Testis (tissue), 2 donors: ENCODE measurements at regions not wholly inside any gene's neighbourhood (a gene's known extent, or its start where the extent isn't known, plus 50 kb on each side); places are given as distances from the start of the nearest gene placed in this dataset.

Experiments used
- DNase-seq: peaks from one replicate; pipeline ENCODE4 v3.0.0-alpha.2; 2019
- H3K27ac ChIP-seq, 2 donors: fragments of 200-600 bp; sonication (generic); one replicate each; pipeline ENCODE4 v1.5.1; 2019
- H3K27me3 ChIP-seq: fragments of 200-600 bp; sonication (generic); one replicate; pipeline ENCODE4 v1.5.1; 2019
- H3K36me3 ChIP-seq: fragments of 200-600 bp; sonication (generic); one replicate; pipeline ENCODE4 v1.5.1; 2017; ENCODE audit warnings: low read depth; ENCODE audit errors: missing control alignments
- H3K4me1 ChIP-seq: fragments of 200-600 bp; sonication (generic); one replicate; pipeline ENCODE4 v1.5.1; 2019
- H3K4me3 ChIP-seq, 2 donors: fragments of 200-600 bp; sonication (generic); one replicate each; pipeline ENCODE4 v1.5.1; 2017 to 2019
- H3K9me3 ChIP-seq: fragments of 200-600 bp; sonication (generic); one replicate; pipeline ENCODE4 v1.5.1; 2017
- POLR2A ChIP-seq: fragments of 450-650 bp; IDR thresholded peaks from one replicate; pipeline ENCODE4 v1.6.1; 2017; ENCODE audit warnings: antibody characterized with exemption, mild to moderate bottlenecking, moderate library complexity
- WGBS, 2 donors: methylation state at CpG; one replicate each; pipeline ENCODE4 v1.1.5; 2018; 5-methylcytosine and 5-hydroxymethylcytosine counted together
- intact Hi-C: fragments of 100-400 bp; cut with DNase I; formaldehyde crosslinking; loops from one replicate; pipeline ENCODE4 v1.15.1; 2023; ENCODE audit warnings: low total_unique reads
- TF ChIP-seq, protein P1 (sequence below), 3 experiments: fragments of 450-650 bp in 2 of 3; fragments of 200-600 bp in 1 of 3; sonication (generic) in 1 of 3; IDR thresholded peaks; one replicate each; pipeline ENCODE4 v1.5.1; 2016 to 2019; ENCODE audit warnings: antibody characterized with exemption in 3 of 3, mild to moderate bottlenecking in 2 of 3, moderate library complexity in 1 of 3

DNA sequence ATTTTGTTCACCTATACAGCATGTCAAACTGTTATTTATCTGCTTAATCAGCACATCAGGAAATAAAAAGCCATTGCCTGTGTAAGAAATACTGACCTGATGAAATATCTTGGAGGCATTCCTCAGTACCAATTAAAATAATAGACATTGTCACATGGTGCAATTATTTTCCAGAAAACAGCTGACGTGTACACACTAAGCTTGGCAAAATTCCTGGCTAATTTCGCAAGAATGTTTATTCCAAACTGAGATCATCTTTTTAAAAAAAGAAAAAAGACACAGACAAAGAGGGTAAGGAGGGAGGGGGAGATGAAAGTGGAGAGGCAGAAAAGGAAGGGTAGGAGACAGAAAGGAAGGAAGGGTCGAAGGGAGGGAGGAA lies 61.9 kb upstream of the NFKB1 start:
- intact Hi-C loops, result no loop called here
- WGBS, 2 donors, result 40 to 42% methylated on average over 3 of the region's 3 CpGs
- no peak for TF ChIP-seq POLR2A
- TF ChIP-seq, protein P1, sequence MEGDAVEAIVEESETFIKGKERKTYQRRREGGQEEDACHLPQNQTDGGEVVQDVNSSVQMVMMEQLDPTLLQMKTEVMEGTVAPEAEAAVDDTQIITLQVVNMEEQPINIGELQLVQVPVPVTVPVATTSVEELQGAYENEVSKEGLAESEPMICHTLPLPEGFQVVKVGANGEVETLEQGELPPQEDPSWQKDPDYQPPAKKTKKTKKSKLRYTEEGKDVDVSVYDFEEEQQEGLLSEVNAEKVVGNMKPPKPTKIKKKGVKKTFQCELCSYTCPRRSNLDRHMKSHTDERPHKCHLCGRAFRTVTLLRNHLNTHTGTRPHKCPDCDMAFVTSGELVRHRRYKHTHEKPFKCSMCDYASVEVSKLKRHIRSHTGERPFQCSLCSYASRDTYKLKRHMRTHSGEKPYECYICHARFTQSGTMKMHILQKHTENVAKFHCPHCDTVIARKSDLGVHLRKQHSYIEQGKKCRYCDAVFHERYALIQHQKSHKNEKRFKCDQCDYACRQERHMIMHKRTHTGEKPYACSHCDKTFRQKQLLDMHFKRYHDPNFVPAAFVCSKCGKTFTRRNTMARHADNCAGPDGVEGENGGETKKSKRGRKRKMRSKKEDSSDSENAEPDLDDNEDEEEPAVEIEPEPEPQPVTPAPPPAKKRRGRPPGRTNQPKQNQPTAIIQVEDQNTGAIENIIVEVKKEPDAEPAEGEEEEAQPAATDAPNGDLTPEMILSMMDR (IDR thresholded peaks at IDR 0.05), result no peak
- DNase-seq, result no peak
- no peaks in the 10 kb centered on the region for H3K36me3 ChIP-seq
- no peaks in the 10 kb centered on the region for H3K9me3 ChIP-seq
- no peaks in the 10 kb centered on the region for H3K27me3 ChIP-seq
- no peak overlapping the region for H3K4me3 ChIP-seq
- H3K27ac ChIP-seq, result peak overlapping the region in 1 of 2 donors; percentile 31
- H3K4me1 ChIP-seq, result peaks cover 8% of the 10 kb centered on the region

DNA sequence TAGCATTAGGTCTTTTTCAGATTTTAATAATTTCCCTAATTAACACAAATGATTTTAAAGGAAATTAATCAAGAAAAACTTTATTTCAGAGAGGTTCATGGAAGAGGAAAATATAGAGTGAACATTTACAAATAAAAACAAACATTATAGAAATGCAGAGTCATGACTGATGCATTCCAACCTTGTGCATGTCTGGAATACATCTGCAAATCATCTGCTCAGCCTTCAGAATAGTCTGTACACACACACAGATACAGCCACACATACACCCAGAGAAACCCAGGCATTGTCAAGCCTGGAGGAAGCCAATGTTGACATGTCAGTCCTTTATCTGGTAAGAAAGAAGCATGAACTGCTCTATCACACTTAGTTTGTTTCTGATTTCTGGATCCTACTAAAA lies 61.3 kb upstream of the NFKB1 start:
- DNase-seq, result no peak
- Histone ChIP-seq H3K36me3 (no peaks in the 10 kb centered on the region), H3K4me1 (peaks cover 8% of the 10 kb centered on the region), H3K9me3 (no peaks in the 10 kb centered on the region), H3K4me3 (no peak overlapping the region), H3K27me3 (no peaks in the 10 kb centered on the region), H3K27ac (peak overlapping the region in 1 of 2 donors; percentile 31)
- TF ChIP-seq, protein P1 (IDR thresholded peaks at IDR 0.05), result no peak
- TF ChIP-seq POLR2A, result no peak
- intact Hi-C loops, result no loop called here

DNA sequence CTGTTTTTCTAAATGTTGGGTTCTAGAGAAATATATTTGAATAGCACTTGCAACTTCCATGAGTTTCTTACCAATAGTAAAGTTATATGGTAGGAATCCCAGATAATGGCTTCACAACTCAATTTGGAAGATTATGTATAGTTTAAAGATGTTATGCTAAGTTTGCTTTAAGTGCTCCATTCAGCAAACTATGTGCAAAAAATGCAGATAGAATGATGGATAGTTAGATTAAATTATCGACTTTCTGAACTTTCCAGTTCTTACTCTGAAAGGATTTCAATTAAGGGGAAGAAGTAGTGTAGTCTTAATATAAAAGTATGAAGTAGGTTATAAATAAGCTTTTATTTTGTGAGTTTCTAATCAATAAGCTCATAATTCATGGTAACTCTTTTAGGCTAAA lies 60.7 kb upstream of the NFKB1 start:
- Histone ChIP-seq H3K27ac (no peak overlapping the region), H3K27me3 (no peaks in the 10 kb centered on the region), H3K4me3 (no peak overlapping the region), H3K36me3 (no peaks in the 10 kb centered on the region), H3K4me1 (peaks cover 8% of the 10 kb centered on the region), H3K9me3 (no peaks in the 10 kb centered on the region)
- 83 to 93% methylated on average over 1 of the region's 1 CpG for WGBS, 2 donors
- TF ChIP-seq, protein P1 (IDR thresholded peaks at IDR 0.05), result no peak
- TF ChIP-seq POLR2A, result no peak
- no peak for DNase-seq
- intact Hi-C loops, result no loop called here

DNA sequence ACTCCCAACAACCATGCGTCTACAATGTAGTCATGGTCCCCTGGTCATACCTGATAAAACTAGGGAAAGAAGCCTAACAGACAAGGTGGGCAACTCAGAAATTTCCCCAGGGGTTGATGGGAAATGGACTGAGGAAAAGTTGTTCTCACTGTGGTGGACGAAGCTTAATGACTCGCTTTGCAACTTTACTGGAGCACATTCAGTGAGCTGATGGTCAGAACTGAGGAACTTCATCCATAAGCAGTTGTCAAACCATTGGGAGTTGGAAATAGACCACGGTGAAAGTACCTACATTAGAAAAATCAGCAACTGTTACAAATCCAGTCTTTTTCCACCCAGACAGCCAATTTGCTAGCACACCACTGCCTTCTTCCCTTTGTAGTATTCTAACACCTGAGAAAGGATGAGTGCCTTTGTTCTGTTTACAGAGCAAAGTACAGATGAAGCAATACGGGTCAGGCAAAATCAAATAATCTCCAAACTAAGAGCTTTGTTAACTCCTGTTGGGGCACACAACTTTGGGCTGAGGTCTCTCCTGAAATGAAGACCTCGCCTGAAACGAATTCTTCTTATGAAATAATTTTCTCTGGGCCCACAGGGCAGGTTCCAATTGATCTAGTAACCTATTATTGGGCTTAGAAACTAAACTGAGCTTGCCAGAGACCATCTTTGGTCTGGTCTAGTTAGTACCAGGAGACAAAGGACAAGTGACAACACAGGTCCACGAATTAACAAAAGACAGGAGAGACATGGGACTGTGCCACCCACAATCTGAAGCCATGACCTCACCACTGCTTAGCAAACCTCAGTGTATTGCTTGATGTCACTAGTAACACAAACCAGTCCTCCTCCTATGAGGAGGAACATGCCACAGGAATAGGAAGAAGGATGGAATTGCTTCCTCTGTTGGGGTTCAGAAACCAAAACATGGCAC lies 58.9 kb upstream of the NFKB1 start:
- H3K36me3 ChIP-seq, result no peaks in the 10 kb centered on the region
- no peak overlapping the region for H3K4me3 ChIP-seq
- peaks cover 8% of the 10 kb centered on the region for H3K4me1 ChIP-seq
- no peak overlapping the region for H3K27ac ChIP-seq
- H3K27me3 ChIP-seq, result no peaks in the 10 kb centered on the region
- no peaks in the 10 kb centered on the region for H3K9me3 ChIP-seq
- 88 to 91% methylated on average over 8 of the region's 8 CpGs for WGBS, 2 donors
- intact Hi-C loops, result no loop called here
- DNase-seq, result no peak
- TF ChIP-seq, protein P1 (IDR thresholded peaks at IDR 0.05), result no peak
- TF ChIP-seq POLR2A, result no peak

DNA sequence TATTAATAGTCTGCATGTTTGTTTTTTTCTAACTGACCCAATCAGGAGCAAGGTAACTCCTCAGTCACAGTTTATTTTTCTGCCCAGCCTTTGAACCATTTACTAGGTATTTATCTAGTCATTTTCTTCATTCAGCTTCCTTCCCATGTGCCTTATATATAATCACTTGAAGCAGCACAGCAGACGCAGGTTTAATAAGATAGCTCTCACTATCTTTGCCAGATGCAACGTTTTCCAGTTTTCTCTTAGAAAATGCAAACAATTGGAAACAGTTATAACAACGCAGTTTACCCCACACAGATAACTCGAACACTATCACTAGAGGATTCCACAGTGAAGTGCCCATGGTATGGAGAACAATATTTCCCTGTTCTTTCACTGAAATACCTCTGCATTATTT lies 56.4 kb upstream of the NFKB1 start:
- intact Hi-C loops, result no loop called here
- Histone ChIP-seq H3K36me3 (no peaks in the 10 kb centered on the region), H3K27ac (no peak overlapping the region), H3K4me1 (no peaks in the 10 kb centered on the region), H3K27me3 (no peaks in the 10 kb centered on the region), H3K9me3 (no peaks in the 10 kb centered on the region), H3K4me3 (no peak overlapping the region)
- DNase-seq, result no peak
- TF ChIP-seq, protein P1 (IDR thresholded peaks at IDR 0.05), result no peak
- no peak for TF ChIP-seq POLR2A
- WGBS, 2 donors, result 53 to 62% methylated on average over 4 of the region's 4 CpGs
